ENCODE measurements at regions not wholly inside any gene's neighbourhood (a gene's known extent, or its start where the extent isn't known, plus 50 kb on each side); places are given as distances from the start of the nearest gene placed in this dataset.

- Mint-ChIP-seq H3K4me1 (ENCODE audit: low read depth) (peaks cover 4% of the 10 kb centered on the region), H3K27me3 (no peaks in the 10 kb centered on the region), H3K36me3 (ENCODE audit: insufficient read depth) (no peaks in the 10 kb centered on the region), H3K27ac (no peak overlapping the region), H3K9me3 (ENCODE audit: low read depth) (peaks cover 3% of the 10 kb centered on the region), H3K4me3 (ENCODE audit: low read depth) (no peak overlapping the region)
- DNase-seq (ENCODE audit: low spot score, unreplicated experiment) = no peak
- TF ChIP-seq CTCF (IDR thresholded peaks at IDR 0.05; ENCODE audit: unreplicated experiment) = no peak
Observed at GRCh38 chr7:17021205-17021604, 139.4 kb upstream of the AGR3 start.

DNA sequence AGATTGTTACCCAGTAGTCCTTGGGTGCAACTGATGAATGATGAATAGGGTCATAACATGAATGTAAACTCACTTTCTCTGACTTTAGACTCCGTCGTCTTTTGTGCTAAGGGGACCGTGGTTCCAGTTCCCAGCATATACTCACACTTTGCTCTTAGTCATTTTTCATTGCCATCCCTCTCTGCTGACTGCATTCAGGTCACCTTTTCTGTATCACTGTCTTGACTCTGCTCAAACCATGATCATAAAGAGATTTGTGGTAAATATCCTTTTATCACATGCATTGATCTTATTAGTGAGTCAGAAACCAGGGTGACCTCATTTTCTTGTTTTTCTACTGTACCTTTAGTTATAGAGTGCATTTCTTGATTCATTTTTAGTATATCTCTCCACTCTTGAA, 141.1 kb upstream of the AGR3 start:
- Mint-ChIP-seq H3K27me3 (no peaks in the 10 kb centered on the region), H3K36me3 (ENCODE audit: insufficient read depth) (no peaks in the 10 kb centered on the region), H3K9me3 (ENCODE audit: low read depth) (no peaks in the 10 kb centered on the region), H3K27ac (no peak overlapping the region), H3K4me3 (ENCODE audit: low read depth) (no peak overlapping the region), H3K4me1 (ENCODE audit: low read depth) (no peaks in the 10 kb centered on the region)
- TF ChIP-seq CTCF (IDR thresholded peaks at IDR 0.05; ENCODE audit: unreplicated experiment) = no peak
- DNase-seq (ENCODE audit: low spot score, unreplicated experiment) = no peak

DNA sequence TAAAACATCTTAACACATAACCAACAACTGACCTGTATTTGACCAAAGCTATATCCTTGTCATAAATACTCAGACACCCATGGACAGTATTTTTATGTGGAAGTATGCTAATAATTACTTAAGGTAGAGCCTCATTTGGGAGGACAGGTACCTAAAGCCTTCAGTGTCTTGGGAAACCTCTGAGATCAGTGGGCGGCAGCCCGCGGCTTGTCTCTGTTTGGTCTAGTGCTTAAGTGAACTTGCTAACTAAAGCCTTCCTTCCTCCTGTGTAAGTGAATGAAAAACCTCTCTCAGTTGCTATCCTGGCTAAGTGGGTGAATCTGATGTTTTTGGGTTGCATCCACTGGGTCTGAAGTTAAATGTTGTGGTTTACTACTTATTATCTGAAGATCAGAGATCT, 144.5 kb upstream of the AGR3 start:
- no peak overlapping the region for H3K27ac Mint-ChIP-seq
- H3K36me3 Mint-ChIP-seq (ENCODE audit: insufficient read depth) = no peaks in the 10 kb centered on the region
- DNase-seq (ENCODE audit: low spot score, unreplicated experiment) = no peak
- no peaks in the 10 kb centered on the region for H3K4me1 Mint-ChIP-seq (ENCODE audit: low read depth)
- no peaks in the 10 kb centered on the region for H3K9me3 Mint-ChIP-seq (ENCODE audit: low read depth)
- no peak overlapping the region for H3K4me3 Mint-ChIP-seq (ENCODE audit: low read depth)
- TF ChIP-seq CTCF (IDR thresholded peaks at IDR 0.05; ENCODE audit: unreplicated experiment) = no peak
- H3K27me3 Mint-ChIP-seq = no peaks in the 10 kb centered on the region

GRCh38 chr7:17027143-17027788, 145.5 kb upstream of the AGR3 start:
- no peak for DNase-seq (ENCODE audit: low spot score, unreplicated experiment)
- H3K27ac Mint-ChIP-seq = no peak overlapping the region
- TF ChIP-seq CTCF (IDR thresholded peaks at IDR 0.05; ENCODE audit: unreplicated experiment) = no peak
- no peaks in the 10 kb centered on the region for H3K27me3 Mint-ChIP-seq
- H3K9me3 Mint-ChIP-seq (ENCODE audit: low read depth) = no peaks in the 10 kb centered on the region
- H3K4me3 Mint-ChIP-seq (ENCODE audit: low read depth) = no peak overlapping the region
- no peaks in the 10 kb centered on the region for H3K4me1 Mint-ChIP-seq (ENCODE audit: low read depth)
- no peaks in the 10 kb centered on the region for H3K36me3 Mint-ChIP-seq (ENCODE audit: insufficient read depth)

GRCh38 chr7:17027789-17028152, 146.0 kb upstream of the AGR3 start:
- Mint-ChIP-seq H3K4me3 (ENCODE audit: low read depth) (no peak overlapping the region), H3K4me1 (ENCODE audit: low read depth) (no peaks in the 10 kb centered on the region), H3K9me3 (ENCODE audit: low read depth) (no peaks in the 10 kb centered on the region), H3K36me3 (ENCODE audit: insufficient read depth) (no peaks in the 10 kb centered on the region), H3K27me3 (no peaks in the 10 kb centered on the region), H3K27ac (no peak overlapping the region)
- DNase-seq (ENCODE audit: low spot score, unreplicated experiment) = no peak
- TF ChIP-seq CTCF (IDR thresholded peaks at IDR 0.05; ENCODE audit: unreplicated experiment) = no peak
